HCEC 1CT (cell line): ENCODE measurements at regions not wholly inside any gene's neighbourhood (a gene's known extent, or its start where the extent isn't known, plus 50 kb on each side); places are given as distances from the start of the nearest gene placed in this dataset.

Source experiments
- DNase-seq: peaks from one replicate; pipeline ENCODE4 v3.0.0-alpha.2; 2017

DNA sequence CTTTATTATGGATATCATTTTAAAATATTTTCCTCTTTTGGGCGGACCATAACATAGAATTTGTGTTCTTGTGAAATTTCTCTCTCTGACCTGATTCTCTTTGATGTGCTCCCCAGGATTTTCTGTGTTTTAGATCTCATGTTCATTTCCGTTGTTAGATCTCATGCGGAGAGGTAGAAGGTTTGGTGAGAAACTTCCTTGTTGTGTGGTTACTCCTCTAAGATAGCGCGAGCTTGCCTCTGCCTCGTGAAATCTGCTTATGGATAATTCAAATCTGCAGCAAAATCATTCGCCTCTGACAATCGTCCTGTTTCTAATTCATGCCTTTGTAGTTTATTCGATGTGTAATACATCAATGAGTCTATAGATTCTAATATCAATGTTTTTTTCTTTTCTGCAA, 580.4 kb downstream of the USP25 start:
- no peak for DNase-seq

GRCh38 chr21:16311229-16311628, 581.4 kb downstream of the USP25 start:
- DNase-seq: no peak

DNA sequence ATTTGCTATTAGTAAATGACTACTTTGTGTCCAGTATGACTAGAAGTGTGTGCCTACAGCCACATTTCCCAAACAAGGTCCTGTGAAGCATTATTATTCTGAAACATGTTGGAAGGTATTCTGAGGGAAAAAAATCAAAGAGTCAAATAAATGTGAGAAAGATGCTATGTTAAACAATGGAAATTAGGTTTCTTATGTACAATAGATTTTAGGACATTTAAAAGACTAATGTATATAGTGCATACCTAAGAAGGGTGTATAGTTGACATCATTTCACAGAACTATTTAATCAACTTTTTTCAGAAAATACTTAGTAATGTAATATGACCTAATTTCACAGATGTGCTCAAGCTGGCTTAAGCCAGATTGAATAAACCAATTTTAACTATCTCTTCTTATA, 582.5 kb downstream of the USP25 start:
- DNase-seq: no peak

DNA sequence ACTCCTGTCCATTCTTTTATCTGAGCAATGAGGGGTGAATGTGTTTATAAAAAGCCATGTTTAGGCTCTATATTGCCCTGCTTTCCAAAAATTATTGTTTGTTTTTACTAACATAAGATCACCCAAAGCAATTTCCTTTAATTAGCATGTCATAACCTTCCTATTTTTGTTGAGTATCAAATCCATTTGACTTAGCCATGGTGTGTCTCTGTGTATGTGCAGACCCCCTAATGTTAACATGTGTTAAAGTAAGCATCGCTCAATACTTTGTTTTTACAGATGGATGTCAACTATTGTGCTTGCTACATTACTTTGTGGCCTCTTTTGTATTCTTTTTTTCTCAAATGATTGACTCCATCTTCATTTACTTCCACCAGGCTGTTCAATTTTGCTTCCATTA, 585.4 kb downstream of the USP25 start:
- DNase-seq: no peak

- DNase-seq: no peak
These were observed 589.0 kb downstream of the USP25 start for GRCh38 chr21:16318651-16319300.

- no peak for DNase-seq
These were observed 590.3 kb downstream of the USP25 start for GRCh38 chr21:16320110-16320509.

- no peak for DNase-seq
These were observed 592.7 kb downstream of the USP25 start for GRCh38 chr21:16322454-16322853.

GRCh38 chr21:16323596-16323995, 593.8 kb downstream of the USP25 start:
- DNase-seq: peak; percentile 59

GRCh38 chr21:16324630-16325029, 594.8 kb downstream of the USP25 start:
- DNase-seq: no peak

DNA sequence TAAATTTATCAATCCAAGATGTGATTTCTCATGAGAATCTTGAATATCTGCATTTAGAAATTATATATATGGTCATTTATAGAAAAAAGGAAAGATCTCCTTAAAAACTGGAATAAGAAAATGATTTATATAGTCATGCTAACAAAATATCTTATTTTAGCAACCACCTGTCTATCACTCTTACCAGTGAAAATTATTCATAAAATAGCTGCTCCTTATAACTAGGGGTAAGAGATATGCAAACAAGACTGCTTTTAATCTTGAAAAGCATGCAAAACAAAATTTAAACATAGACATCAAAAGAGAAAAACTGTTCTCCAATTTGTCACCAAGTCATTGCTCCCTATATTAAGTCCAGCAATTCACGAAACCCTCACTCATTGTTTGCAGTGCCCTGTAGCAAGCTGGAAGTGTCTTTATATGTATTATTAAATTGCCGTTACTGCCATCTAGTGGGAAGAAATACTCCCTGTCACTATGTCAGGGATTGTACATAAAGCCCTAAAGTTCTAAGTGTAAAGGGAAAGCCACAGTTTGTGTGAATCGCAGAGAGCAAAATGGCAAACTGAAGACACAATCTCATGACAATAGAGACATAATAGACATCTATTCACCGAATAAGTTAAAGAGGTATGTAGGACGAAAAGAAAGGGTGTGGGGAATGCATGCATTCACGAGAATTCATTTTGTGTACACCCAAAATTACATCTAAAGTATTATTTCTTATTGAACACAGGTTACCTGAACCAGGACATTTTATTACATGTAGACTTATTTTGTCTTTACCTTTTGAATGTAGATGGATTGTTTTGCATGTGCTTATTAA, 600.5 kb downstream of the USP25 start:
- DNase-seq: peak; percentile 69

DNA sequence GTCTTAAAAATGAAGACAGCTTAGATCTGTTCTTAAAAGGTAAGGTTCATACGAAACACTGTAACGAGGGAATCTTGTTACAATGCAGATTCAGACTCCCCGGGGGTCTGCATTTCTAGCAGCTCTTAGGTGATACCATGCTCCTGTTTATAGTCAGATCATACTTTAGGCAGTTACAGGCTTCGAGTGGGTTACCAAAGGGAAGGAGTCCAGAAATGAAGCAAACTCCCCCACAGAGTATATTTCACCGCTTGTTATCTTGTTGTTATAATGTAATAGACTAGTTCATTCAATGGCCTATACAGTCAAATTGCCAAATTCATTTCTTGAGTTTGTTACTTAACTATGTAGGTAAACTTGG, 601.1 kb downstream of the USP25 start:
- no peak for DNase-seq

- DNase-seq: no peak
These were observed 607.5 kb downstream of the USP25 start for GRCh38 chr21:16337266-16337665.

DNA sequence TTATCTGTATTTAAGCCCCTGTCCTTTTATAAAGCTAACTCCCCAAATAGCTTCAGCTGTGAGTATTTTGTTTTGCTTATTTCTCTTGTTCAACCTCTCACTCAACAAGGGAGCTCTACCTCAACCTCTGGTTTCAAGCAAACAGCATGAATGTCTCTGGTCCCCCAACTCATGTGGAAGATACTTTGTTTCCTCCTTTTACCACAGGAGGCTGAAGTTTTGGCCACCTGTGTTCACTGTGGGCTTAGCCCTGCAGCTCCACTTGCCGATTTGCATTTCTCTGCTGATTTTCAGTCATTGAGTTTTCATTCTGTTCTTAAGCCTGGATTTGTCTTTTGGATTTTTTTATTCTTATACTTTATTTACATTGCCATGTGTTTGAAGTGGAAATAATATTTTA, 613.1 kb downstream of the USP25 start:
- DNase-seq: no peak

- no peak for DNase-seq
These were observed 614.0 kb downstream of the USP25 start for GRCh38 chr21:16343776-16344175.

DNA sequence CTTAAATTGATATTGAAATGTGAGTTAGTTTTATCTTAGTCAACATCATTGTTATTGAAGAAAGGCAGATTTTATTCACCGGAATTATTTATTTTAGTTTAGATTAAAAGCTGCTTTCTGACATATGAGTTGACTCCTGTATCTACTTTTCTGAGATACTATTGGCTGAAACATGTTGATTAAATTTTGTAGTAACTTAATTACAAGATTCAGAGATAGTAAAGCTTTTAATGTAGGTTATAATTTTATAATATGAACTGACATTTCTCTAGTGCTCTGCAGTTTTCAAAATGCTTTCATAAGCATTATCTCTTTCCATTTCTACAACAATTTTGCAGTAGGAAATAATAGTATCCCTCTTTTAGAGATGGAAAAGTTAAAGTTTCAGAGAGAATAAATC, 616.0 kb downstream of the USP25 start:
- DNase-seq: no peak

DNA sequence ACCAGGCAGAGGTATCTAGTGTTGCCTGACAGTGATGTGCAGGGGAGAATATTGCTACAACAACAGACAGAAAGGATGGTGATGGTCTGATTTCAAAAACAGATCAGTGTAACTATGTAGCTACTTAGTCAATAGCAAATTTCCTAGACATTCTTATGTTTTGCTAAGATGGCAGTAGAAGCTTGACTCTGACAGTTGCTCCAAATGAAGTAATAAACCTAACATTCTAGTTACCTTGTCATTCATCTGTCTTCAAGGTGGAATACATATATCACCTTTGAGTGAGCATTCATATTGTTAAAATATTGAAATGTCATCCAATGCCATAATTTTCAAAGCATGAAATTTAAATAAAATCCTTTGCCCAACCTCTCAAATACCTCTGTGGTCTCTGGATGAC, 617.4 kb downstream of the USP25 start:
- DNase-seq: no peak

DNA sequence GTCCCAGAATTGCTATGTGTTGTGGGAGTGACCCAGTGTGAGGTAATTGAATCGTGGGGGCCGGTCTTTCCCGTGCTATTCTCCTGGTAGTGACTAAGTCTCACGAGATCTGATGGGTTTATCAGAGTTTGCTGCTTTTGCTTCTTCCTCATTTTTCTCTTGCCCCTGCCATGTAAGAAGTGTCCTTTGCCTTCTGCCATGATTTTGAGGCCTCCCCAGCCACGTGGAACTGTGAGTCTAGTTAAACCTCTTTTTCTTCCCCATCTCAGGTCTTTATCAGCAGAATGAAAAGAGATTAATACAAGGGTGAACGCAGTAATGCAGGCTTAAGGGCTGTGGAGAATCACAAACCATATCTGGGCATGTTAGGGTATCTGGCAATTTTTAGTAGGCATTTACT, 624.0 kb downstream of the USP25 start:
- no peak for DNase-seq

- no peak for DNase-seq
These were observed 628.2 kb downstream of the USP25 start for GRCh38 chr21:16357994-16358393.

DNA sequence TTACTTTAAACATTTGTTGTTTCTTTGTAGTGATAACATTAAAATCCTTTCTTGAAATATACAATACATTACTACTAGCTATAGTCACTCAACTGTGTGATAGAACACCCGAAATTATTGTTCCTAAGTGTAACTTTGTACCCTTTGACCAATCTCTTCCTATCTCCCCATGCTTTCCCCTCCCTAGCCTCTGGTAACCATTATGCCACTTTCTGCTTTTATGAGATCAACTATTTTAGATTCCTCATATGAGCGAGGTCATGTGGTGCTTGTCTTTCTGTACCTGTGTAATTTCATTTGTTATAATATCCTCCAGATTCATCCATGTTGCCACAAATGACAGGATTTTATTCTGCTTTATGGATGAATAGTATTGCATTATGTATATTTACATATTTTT, 629.0 kb downstream of the USP25 start:
- DNase-seq: no peak

- no peak for DNase-seq
These were observed 633.3 kb downstream of the USP25 start for GRCh38 chr21:16363100-16363499.

- no peak for DNase-seq
These were observed 633.7 kb downstream of the USP25 start for GRCh38 chr21:16363518-16363917.

- no peak for DNase-seq
These were observed 636.4 kb downstream of the USP25 start for GRCh38 chr21:16366207-16366606.

DNA sequence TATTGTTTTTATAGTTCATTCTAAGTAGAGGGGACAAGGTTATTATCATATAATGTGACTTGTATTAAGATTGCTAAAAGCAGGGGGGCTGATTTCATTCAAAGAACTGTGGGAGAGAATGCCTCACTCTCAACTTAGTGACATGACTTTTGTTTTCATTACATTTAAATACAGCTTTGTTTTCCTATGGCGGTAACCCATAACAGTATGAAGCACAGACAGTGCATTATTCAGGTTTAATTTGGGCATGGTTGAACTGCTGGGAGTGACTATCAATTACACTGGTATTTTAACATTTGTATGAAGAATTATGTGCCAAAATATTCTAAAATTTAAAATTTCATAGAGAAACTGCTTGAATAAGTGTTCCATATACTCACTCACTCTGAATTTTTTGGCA, 637.3 kb downstream of the USP25 start:
- DNase-seq: no peak

GRCh38 chr21:16370186-16370585, 640.4 kb downstream of the USP25 start:
- no peak for DNase-seq

- no peak for DNase-seq
These were observed 642.8 kb downstream of the USP25 start for GRCh38 chr21:16372586-16372985.
